Activated T-helper 1 cell treated with anti-CD3 and anti-CD28 coated beads, Interleukin-2, amount 50 U/mL, for 16 hours (primary cell): ENCODE measurements at regions not wholly inside any gene's neighbourhood (a gene's known extent, or its start where the extent isn't known, plus 50 kb on each side); places are given as distances from the start of the nearest gene placed in this dataset.
A peak's percentile ranks its signal among the peaks of the same experiment; 100 is the strongest.
"Not testable (repeated sequence)": the region's sequence is repeated elsewhere in the genome, so short reads cannot be mapped to it uniquely, and the experiment has no call there.

Source experiments
- DNase-seq, 2 donors: peaks; one replicate each; pipeline ENCODE4 v3.0.0-alpha.2; 2020; ENCODE audit warnings: low read depth in 1 of 2, low spot score in 1 of 2

DNA sequence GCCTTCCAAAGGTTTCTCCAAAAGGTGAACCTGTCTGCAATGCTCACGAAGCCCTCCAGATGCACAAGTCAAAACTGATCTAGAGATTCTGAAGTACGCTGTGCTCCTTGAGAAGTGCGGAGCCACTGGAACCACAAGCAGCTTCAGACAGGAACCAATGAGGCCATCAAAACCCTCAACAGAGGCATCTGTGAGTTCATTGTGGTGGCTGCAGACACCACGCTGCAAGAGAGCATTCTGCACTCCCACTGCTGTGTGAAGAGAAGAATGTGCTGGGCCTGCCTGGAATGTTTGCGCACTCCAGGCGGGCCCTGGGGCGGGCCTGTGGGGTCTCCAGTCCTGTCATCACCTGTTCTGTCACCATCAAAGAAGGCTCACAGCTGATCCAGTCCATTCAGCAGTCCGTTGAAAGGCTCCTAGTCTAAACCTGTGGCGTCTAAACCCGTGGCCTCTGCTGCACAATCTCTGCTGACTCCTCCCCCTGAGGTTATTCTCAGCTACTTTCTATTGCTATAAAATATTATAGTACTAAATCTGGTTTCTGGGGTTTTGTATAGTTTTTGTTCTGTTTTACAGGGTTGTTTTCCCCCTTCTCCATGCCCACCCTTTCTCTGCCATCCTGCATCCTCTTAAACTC lies 111.6 kb downstream of the PPIAL4A start:
- not testable (repeated sequence) for DNase-seq

DNA sequence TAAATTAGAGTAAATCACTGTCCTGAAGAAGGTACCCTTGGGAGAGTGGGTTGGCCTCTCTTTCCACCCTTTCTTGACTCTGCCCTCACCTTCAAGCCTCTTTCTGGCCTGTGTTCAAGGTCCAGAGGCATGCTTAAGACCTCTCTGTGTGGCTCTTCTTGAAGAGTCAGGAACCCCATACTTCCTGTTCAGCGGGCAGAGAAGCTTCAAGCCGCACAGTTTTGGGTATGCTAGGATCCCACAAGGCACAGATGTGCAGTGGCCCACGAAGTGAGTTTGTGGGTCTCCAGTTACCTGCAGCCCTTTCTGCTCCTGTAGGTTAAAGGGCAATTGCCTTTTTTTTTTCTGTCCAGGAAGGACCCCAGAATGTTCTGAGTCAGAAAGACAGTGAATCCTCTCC lies 113.7 kb downstream of the PPIAL4A start:
- DNase-seq, result not testable (repeated sequence)

DNA sequence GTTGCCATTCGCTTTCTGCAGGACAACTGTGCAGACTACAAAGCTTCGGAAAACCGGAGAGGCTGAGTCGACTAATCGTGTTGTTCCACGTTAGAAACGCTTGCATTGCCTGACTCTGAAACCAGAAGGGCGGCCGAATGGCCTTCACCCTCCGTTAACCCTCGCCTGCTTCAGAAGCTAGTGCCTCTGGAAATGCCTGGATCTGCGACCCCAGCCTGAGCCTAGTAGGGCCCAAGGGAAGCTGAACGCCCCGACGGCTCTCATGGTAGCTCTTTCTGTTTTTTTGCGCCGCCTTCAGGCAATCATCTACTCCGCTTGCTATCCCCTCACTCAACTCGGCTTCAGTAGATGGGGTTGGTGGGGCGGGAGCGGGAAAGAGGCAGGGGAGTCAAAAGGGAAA lies 117.3 kb downstream of the PPIAL4A start:
- not testable (repeated sequence) for DNase-seq

DNA sequence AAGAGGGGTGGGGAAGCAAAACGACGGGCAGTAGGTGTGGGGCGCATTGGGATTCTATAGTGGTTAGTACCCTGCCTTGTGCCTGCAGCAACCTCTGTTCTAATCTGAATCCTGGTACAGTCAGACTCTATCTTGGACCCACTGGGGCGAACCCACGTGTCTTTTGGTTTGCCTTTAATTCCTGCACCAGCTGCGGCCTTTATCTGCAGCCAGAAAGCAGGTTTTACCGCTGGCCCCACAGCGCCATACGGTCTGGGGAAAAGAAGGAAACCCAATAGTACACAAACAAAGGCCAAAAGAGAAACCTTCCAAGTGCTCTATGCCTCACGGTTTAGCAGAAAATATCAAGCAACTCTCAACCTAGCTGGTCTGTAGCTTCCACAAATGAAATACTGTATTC lies 118.2 kb downstream of the PPIAL4A start:
- not testable (repeated sequence) for DNase-seq

DNA sequence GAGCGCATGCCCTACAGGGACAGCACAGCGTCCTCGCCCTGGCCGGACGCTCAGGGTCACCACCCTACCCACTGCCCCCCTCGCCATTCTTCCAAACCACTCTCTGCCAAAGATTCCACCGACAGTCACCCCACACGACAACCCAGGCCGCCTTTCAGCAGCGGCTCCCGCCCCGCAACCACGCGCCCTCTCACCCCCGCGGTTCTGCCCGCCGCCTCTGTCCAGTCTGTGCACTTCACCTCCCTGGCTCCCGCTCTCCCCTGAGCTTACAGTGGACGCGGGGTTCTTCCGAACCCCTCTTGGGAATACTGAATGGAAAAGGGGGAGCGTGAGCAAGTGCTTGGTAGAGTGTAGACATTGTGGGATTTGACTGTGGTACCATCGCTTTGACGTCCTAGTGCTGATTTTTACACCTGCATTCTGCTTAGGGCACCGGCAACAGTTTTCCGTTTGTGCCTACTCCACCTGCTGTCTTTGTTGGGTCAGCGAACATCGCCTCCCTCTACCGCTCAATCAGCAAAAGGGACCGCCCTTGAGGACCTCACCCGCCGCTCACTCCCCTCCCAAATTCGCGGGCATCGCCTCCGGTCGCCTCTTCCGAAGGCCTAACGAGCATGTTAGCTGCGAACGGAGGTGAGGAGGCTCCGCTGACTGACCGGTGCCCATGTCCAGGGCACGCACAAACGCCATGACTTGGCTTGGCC lies 119.1 kb downstream of the PPIAL4A start:
- not testable (repeated sequence) for DNase-seq

DNA sequence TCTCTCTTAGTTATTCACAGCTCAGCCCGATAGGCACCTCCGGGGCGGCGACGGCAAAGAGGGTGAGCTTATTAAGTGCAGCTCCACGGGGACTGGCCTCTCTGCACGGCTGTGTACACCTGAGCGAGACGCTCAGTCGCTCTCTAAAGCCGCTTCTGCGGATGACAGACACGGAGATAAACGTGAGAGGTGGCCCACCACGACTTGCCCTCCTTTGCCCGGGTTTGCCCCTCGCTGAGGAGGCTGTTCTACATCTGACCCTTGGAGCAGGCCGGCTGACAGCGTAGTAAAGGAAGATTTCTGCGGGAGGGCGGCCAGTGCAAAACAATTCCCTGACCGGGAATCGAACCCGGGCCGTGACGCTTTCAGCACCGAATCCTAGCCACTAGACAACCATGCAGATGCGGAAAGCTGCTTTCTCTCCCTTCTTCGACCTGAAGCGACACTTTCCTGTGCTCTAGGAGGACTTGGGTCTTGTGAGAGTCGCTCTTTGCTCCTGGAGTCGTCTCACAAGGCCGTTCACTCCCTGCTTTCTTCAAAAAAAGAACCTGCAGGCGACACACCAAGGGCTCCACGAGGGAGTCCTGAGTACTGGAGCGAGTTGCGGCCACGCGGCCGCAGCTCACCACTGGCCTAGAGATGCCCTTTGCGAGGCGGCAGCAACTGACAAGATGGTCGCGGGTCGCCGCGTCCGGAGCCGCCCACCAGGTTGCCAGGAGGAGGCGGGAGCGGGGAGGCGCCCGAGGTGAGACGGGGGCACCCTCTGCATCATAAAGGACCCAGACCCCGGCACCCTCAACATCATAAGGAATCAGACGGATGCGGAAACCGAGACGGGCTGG lies 119.9 kb downstream of the PPIAL4A start:
- peak; percentile 13 to 14 for DNase-seq

DNA sequence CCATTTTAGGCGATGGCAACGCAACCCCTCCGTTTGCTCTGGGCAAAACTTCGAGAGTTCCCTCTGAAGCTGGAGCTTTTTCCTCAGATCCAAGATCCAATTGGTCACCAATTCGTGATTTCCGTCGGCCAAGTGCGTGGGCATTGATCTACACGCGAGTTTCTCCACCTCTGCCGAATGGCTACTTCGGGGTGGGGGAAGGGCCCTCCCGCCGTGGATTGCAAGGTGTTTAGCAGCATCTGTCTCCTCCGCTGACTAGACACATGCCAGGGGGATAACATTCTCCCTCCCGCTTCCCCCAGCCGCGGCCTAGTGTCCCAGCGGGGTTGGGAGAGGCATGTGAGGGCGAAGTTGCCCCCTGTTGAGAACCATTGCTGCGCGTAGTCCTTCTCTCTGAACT lies 120.6 kb downstream of the PPIAL4A start:
- not testable (repeated sequence) for DNase-seq

DNA sequence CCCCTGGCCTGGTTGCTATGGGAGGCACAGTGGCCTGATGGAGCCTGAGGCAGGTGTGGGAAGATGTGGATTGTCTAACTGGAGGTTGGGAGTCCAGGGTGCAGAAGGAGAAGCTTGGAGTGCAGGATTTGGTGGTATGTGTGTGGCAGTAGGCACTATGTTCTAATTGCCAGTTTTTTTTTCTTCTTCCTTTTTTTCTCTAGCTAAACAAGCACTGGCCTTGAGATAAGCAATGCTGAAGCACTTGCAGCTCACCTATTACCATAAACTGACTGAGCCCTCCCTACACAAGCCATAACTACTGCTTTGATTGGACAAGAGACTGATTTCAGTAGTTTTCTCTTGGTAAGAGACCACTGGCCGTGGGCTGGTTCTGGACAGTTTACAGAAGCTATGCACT lies 123.6 kb downstream of the PPIAL4A start:
- DNase-seq, result not testable (repeated sequence)

DNA sequence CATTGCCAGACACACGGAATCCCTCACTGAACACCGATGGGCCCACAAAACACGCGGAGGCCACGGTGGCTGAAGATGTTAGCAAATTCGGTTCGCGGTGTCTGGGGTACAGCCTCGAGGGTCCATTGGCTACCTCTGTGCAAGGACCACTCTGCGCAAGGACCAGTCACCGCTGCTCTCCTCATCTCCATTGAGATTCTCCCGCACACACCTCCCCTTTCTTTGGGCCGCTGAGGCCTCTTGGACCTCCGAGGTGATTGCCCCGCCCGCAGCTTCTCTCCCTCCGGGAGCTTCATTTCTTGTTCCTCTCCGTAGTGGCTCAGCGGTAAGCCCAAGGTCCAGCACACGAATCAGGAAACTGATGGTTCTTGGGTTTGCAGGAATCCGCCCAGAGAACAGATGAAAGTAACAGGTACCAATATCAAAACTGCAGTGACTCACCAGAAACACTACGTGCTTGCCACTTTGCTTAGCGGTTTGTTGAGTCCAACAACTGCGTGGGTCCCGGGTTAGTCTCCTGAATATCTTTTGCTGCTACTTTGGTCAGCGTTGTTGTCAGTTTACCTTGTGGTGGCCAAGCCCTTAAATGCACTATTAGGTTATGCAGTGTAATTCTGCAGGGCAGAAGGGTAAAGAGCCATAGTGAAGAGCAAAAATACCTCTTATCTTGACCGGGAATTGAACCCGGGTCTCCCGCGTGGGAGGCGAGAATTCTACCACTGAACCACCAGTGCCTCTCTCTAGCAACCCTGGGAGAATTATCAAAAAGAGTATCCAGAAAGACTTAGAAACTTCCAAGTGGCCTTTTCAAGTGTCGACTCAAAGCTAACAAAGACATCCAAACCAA lies 126.8 kb downstream of the PPIAL4A start:
- not testable (repeated sequence) for DNase-seq

DNA sequence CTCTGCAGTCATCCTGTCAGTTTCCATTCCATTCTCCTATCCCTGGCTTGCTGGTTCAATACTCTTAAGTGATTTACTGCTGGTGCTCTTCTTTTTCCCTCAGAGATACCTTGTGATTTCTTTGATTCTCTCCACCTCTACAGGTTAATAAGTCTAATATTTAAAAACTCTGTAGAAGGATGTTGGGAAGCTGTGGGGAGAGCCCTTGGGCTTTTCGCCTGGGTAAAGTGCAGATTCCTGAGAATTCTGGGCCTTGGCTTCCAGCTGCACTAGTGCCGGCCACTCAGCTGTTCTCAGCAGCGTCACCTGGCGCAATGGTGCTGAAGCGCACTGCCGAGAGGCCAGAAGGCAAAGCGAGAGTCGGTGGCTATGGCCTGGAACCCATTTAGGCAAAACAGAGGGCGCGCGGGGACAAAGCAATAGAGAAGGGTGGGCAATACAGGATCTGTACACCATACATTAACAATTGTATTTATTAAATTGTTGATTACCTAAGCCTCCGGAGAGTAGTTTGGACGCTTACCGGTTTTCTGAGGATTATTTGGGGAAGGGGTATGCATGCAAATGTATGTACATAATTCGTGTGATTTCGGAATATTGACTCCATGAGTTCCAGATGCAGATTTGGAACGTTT lies 130.3 kb downstream of the PPIAL4A start:
- DNase-seq, result not testable (repeated sequence)

DNA sequence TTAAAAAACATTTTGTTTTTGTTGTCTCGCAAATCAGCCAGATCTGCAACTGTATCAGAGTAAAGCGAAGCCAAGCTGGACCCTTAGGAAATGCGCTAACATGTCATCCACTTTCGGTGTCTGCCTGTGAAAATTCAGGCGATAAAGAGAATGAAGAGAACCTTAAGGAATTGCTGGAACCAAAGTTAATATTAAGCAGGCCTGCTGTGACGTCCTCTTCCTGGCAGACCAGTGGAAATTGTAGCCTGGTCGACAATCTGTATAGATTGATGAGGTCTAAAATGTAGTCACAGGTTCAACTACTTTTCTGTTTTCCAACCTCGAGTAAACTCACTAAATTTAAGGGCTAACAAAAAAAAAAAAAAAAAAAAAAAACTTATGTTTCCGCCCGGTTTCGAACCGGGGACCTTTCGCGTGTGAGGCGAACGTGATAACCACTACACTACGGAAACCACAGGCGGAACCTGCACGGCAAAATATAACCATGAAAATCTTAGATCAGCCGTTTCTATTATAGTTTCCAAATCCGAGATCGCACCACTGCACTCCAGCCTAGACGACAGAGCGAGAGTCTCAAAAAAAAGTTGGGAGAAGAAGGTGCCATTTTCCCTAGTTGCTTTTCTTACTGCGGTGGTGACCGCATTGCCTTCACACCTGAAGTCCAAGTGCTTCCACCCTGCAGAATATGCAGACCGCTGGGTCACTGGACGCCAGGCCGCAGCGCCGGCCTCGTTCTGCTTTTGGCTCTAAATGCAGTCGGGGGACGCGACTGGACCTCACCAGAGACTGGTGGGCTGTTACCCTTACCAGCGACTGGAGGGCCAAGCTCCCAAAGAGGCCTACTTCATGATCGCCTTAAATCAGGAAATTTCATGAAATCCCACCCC lies 131.0 kb downstream of the PPIAL4A start:
- peak in 1 of 2 donors; percentile 10 for DNase-seq

DNA sequence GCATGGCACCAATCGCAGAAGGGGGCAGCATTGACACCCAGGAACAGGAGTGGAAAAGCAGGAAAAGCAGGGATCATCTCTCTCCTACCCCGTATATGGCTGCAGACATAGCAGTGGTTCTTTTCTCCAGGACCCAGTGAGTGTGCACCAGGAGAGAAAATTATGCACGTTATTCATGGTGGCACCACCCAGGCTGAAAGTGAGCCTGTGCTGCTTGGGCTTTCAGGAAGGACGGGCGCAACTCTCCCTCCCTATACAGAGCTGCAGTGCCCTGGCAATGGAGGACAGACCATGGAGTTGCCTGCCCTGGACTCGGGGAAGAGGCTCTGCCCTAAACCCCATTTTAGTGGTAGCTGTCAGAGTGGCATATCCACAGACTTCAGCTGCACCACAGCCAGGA lies 132.1 kb downstream of the PPIAL4A start:
- not testable (repeated sequence) for DNase-seq

DNA sequence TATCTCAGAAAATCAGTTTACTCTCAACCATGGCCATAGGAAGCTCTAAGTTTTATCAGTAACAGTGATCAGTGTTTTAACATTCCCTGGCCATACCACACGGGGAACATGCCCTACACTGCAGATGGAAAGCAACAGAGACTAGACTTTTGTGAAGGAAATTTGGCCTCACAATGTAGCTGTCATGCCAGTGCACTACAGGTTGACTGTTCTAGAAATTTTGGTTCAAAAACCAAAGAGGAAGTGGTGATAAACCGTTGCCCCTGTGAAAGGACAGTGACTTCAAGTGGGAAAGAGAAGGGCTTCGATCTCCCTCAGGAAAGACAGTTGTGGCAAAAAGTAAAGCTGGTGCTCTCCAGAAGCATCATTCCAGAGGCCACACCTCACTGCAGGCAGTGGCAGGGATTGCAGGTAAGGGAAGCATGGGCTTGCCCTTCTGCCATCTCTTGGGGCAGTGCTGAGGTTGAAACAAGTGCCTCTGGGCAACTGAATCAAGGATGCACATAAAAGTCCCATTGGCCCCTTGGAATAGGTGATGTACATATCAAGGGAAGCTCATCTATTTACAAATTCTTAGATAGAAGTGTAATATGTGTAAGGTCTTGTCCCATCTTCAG lies 143.4 kb downstream of the PPIAL4A start:
- not testable (repeated sequence) for DNase-seq

DNA sequence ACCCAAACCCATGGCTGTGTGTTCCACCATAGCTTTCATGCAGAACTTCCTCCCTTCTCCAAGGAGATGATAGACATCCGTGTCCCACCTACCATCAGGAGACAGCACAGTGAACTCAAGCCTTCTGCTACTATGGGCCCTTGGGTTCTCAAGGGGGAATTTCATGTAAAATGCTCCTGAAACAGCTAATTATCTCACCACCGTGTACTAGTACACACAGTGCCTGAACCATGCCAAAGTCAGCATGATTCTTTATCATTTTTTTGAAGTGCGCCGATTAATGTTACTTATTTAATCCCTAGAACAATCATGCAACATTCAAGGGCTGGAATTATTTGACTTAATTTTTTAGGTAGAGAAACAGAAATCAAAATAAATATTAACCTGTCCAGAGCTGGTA lies 147.2 kb downstream of the PPIAL4A start:
- not testable (repeated sequence) for DNase-seq

DNA sequence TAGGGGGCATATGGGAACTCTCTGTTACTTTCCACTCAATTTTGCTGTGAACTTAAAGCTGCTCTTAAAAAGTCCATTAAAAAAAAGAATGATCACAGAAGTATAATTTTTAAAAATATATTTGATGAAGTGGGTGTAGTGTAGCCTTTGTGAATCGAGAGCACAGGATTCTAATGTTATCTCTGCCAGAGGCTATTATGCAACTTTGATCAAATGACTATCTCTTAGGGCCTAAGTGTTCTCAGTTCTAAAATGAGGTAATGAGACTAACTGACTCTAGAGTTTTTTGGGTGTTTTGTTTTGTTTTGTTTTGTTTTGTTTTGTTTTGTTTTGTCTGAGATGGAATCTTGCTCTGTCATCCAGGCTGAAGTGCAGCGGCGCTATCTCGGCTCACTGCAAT lies 143.2 kb downstream of the FAM72B start:
- DNase-seq, result not testable (repeated sequence)

DNA sequence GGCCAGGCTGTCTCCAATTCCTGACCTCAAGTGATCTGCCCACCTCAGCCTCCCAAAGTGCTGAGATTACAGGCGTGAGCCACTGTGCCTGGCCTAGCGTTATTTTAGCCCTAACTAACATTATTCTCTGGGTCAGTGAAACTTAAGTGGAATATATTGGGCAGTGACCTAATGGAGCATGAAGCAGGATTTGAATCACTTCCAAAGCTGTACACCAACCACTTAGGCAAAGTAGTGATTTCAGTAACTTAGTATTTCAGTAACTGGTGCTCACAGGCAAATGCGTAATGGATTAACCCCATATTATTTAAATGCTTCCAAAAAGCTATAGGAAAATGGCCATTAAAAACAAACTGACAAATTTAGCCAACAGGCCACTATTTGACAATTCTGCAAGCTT lies 142.6 kb downstream of the FAM72B start:
- not testable (repeated sequence) for DNase-seq

DNA sequence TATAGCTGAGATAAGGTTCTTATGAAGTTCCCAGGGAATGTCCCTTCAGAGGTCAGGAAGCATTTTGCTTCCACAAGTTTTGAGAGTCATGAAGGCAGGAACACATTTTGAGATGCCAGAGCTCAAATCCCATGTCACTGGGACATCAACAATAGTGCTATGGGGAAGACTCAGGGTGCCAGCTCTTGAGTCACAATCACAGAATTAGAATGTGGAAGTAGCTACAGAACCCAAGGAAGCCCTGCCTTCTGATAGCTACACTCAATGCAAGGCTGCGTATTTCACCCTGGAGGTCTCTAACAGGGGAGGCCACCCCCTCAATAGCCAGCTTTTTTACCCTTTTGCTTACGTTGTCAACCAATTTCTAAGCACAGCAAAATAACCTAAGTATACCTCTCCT lies 141.3 kb downstream of the FAM72B start:
- DNase-seq, result not testable (repeated sequence)

DNA sequence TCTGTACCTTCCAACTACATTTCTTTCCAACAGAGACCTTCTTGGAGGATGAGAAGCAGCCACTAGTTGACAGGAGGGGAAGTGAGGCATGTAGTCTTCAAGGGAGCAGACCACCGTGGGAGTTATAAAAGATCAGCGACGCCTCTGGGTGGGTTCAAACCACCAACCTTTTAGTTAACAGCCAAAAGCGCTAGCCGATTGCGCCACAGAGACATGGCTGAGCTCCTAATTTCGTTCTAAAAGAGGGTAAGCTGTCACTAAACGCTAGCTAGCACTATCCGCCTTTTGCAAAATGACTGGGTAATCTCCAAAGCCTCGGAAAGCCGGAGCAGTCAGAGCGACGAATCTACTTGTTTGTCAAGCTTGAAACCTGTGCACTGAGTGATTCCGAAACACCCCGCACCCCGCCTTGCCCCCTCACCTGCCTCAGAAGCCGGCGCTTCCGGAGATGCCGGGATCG lies 135.8 kb downstream of the FAM72B start:
- DNase-seq, result not testable (repeated sequence)
